Hippocampal formation (tissue), 2 donors: ENCODE measurements at regions not wholly inside any gene's neighbourhood (a gene's known extent, or its start where the extent isn't known, plus 50 kb on each side); places are given as distances from the start of the nearest gene placed in this dataset.

Experiments used
- DNase-seq, 2 donors: peaks; one replicate each; lab custom pipeline; 2025; lab: John Stamatoyannopoulos, UW

DNA sequence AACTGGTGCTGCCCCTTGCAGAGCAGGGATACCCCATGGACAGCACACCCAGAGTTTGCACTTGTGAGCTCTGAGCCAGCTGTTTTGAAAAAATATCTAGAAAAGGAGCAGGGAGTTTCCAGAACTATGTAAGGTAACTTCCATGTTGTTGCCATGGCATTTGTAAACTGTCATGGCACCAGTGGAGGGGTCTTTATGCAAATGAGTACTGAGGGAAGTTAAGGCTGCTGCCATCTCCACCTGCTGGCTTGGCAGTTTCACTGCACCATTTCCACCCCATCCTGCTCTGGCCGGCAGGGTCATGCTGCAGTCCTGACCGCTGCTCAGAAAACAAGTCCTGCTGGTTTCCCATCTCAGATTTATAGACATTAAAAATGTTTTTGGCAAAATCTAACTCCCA is 52.3 kb upstream of the SNTG2 start:
- DNase-seq, result no peak

DNA sequence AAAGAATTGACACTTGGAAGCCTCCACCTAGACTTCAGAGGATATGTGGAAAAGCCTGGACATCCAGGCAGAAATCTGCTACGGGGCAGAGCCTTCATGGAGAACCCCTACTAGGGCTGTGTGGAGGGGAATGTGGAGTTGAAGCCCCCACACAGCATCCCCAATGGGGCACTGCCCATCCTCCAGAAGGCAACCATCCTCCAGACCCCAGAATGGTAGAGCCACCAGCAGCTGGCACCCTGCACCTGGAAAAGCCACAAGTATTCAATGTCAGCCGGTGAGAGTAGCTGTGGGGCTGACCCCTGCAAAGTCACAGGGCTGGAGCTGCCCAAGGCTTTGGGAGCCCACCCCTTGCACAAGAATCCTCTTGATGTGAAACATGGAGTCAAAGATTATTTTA is 53.6 kb upstream of the SNTG2 start:
- DNase-seq, result no peak

DNA sequence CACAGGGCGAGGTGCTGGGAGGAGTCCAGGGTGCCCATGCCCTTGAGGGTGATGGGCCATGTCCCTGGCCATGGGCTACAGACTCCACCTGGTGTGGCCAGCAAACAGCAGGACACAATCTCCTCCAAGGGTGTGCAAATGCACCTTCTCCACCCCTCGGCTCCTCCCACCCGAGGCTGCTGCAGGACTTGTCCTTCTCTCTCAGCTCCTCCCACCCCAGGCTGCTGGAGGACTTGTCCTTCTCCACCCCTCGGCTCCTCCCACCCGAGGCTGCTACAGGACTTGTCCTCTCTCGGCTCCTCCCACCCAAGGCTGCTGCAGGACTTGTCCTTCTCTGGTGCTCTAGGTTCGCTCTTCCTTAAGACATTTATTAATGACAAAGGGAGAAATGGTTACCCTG is 57.3 kb upstream of the SNTG2 start:
- DNase-seq, result no peak

DNA sequence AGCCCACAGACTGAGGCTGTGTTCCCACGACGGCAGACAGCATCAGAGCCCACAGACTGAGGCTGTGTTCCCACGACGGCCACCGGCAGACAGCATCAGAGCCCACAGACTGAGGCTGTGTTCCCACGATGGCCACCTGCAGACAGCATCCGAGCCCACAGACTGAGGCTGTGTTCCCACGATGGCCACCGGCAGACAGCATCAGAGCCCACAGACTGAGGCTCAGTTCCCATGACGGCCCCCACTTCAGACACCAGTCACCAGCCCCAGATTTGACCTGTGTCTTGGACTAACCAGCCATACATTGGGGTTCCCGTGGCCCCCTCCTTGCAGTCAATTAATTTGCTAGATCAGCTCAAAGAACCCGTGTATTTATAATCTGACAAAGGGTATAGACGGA is 57.8 kb upstream of the SNTG2 start:
- DNase-seq, result no peak

DNA sequence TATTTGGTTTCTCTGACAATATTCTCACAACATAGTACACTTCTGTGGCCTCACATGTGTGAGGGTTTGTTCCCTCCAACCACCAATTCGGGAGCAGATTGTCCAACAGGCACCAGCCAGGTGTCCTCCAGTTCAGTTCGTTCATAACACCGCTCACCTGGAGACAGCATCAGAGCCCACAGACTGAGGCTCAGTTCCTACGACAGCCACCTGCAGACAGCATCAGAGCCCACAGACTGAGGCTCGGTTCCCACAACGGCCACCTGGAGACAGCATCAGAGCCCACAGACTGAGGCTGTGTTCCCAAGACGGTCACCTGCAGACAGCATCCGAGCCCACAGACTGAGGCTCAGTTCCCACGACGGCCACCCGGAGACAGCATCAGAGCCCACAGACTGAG is 58.2 kb upstream of the SNTG2 start:
- no peak for DNase-seq

DNA sequence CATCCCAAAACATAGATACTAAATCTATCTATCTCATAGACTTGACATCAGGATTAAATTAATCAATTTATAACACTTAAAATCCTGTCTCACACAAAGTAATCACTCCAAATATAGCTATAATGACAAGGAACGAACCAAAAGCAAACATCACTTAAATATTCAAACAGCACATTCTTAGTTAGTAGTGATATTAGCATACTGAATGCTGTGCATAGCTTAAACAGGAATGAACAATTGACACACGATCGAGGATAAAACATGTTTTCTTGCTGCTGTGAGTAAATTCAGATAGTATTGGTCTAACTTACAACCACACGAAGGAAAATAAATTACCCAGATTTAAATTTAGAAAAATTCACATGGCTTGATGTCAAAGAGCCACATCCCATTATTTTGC is 58.9 kb upstream of the SNTG2 start:
- no peak for DNase-seq

DNA sequence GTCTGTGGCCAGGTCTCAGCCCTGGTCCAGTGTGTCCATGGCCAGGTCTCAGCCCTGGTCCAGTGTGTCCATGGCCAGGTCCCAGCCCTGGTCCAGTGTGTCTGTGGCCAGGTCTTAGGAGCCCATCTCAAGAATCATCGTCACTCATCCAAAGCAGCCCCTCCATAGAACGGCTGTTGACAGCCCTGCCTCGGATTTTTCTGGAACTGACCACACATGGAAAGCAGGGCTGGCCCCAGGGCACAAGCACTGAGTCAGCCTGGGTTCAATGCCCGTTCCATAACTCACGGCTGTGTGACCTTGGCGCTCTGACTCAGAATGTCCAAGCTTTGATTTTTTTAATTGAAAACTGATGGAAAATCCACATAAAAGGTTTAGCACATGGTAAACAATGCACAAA is 59.9 kb upstream of the SNTG2 start:
- DNase-seq, result no peak

DNA sequence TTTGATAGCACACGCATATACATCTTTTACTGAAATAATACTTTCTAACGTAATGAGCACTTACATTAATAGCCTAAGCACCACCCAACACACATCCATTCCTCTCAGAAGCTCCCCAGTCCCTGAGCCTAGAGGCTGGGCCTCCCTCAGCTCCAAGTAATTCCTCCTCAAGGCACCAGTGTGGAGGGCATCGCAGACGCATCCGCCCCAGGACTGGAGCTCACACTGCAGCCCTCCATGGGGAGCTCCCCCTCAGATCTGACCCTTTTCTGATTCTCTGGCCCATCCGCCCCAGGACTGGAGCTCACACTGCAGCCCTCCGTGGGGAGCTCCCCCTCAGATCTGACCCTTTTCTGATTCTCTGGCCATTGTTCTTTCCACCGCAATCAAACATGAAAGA is 60.4 kb upstream of the SNTG2 start:
- no peak for DNase-seq

DNA sequence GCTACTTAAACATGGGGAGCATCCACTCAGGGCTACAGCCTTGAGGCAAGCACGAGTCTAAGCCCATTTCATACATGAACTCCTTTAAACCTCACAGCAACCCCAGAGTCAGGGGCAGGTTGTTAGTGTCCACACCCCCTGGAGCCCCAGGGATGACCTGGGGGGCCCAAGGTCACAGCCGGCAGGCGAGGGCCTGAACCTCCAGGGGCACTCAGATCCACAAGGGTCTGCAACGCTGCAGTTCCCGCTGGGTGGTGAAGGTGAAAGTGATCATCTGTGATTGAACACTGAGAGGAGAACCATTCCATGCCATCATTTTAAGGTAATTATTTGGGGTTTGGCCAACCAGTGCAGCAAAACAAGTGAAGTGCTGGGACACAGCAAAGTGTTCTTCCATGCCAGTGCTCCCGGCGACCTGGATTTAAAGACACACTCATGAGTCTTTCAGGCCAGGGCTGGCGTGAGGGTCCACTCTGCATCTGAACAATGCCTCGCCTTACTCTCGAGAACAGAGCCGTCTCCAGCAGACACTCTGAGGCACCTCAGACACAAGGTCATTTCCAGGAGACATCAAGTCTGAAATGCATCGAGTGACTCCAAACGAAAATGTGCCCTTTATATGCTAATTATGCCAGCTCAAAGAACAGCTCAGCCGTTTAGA is 61.6 kb upstream of the SNTG2 start:
- no peak for DNase-seq

DNA sequence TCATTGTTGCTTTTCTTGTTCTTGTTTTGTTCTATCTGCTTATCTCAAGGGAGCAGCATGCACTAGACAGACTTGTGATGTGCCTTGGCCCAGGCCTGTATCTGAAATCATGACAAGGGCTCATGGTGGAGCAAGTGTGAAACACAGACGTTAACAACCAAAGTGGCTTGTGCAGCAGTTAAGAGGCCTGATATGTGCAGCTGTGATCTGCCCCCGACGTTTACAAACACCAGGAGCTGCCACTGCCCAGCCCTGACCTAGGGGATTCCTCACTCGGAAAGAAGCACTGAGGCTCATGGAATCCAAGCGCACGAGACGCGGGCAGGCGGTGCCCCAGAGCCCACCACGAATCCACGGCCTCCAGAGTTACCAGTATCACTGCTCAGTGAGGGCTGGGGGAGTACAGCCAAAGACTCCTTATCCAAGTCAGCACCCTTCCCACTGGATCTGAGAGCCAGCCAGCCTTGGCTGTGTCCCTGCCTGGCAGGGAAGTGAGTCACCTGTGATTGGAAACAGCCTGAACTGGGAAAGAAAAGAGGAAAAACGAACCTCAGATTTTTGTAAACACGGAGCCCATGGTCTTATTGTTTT is 62.3 kb upstream of the SNTG2 start:
- DNase-seq, result no peak

DNA sequence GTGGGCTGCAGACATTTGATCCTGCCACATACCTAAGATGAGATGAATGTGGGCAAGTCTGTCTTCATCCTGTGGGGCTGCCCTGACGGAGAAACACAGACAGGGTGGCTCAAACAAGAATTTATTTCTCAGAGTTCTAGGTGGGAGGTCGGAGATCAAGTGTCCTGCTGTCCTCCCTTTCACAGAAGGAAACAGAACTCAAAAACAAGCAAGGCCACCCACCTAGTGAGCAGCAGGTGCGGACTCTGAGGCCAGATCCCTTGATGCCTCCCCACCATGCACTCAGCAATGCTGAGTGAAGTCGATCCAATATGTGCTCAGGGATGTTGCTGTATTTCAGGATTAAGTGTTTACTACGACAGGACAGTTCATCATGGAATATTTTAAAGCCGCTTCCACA is 63.0 kb upstream of the SNTG2 start:
- no peak for DNase-seq

DNA sequence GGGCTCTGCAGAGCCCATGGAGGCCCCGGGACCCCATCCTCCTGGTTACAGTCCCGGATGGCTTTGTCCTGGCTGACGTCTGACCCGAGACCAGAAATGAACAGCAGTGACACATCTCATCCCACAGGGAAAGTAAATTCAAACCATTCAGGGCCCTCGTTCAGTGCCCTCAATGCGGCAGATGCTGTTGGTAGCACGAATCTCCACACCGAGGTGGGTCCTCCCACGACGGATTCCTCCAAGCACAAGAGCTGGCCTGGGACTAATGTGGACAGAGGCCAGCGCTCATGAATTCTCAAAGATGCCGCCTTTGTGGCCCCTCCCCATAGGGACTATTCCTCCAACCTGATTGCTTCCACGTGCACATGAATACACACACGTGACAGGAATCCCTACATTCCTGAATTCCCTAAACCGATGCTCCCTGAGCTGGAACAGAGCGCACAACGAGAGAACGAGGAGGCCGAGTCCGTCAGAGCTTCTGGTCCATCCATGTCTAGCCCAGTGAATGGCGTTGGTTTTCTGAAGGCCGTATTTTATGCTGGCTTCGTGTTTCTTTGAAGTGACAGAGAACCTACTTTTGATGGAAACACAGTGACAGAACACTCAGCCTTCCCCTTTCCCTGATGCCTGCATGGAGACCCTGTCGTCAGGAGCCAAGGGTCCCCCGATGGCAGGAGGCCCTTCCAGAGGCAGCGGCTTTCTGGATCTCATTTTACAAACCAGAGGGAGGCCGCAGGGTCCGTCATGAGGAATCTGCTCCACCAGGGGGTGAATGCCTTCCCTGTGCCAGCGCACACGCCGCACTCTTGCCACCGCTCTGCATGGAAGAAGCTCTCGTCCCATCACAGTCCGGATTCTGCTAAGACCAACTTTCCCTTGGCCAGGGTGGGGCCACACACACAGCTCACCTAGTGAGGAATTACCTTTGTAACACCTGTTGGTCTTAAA is 64.3 kb upstream of the SNTG2 start:
- DNase-seq, result no peak

DNA sequence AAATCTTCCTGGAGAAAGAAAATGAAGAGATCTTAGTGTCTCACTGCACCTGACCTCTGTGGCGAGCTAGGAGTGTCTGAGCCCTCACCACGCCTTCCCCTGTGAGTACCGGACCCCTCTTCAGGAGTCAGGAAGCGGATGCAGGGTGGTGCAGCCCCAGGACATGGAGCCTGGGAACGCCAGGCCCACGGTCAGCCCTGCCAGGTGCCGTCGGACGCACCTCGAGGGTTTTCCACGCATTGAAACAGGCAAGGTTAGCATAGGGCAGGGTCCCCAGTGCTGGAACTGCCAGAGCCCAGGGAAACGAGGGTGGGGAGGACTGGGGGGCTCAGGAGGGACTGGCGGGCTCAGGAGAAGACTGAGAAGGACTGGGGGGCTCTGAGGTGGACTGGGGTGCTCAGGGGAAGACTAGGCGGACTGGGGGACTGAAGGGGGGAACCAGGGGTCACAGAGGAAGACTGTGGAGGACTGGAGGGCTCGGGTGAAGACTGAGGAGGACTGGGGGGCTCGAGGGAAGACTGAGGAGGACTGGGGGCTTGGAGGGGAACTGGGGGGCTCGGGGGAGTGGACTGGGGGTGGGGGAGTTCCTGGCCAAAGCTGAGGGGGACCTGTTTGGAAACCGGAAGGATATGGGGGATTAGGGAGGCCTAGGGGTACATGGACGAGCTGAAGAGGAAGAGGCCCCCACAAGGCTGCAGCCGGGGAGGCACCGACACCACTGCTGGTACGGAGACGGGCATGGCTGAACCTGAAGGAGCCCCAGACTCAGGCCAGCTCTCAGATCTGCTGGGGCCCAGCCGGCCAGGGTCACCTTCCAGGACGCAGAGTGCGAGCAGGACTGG is 65.2 kb upstream of the SNTG2 start:
- DNase-seq, result no peak

DNA sequence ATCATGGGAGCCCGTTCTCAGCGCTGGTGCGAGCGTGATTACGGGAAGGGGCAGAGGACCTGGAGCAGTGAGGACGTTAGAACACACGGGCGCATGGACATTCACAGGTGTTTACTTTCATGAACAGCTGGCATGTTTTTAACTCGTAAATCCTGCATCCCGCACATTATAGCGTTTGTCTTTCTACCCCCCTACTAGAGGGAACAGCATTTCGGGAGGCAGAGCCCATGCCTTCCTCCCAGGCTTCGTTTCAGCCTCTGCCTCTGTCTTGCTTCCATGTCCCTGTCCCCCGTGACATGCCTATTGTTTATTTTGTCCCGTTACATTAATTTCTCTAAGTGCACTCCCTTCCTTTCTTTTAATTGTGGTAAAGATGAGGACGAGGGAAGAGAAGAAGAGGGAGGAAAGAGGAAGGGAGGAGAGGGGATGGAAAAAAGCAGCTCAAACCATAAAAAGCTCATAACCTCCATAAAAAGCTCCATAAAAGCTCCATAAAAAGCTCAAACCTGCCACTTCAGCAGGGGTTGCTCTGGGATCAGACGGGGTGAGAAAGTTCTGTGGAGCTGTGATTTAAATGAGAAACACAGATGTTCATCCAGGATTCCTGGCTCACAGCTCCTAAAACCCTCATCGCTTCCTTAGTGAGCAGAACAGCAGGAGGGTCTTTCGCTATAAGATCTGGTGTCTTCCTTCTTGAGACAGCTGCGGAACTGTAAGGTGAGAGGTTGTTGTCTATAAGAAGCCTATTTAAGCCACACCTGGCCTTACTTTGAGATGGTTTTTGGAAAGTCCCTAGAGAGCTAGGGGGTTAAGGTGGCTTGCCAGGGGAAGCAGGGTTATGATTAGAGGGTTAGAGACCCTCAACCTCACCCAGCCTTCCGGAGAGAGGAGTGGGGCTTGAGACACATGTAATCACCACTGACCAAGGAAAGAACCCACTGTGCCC is 66.6 kb upstream of the SNTG2 start:
- no peak for DNase-seq

DNA sequence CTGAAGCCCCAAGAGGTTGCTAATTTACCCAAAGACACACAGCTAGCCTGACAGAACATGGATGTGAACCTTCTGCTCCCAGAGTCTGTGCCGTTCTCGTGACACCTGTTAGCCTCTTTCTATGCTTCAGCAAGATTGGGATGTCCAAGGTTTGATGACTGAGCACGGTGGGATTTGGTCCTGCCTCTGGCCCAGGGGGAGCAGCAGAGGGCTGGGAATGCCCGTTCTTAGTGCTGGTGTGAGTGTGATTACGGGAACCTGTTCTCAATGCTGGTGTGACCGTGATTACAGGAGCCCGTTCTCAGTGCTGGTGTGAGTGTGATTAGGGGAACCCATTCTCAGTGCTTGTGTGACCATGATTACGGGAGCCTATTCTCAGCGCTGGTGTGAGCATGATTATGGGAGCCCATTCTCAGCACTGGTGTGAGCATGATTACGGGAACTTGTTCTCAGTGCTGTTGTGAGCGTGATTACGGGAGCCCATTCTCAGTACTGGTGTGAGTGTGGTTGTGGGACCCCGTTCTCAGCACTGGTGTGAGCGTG is 67.3 kb upstream of the SNTG2 start:
- no peak for DNase-seq

DNA sequence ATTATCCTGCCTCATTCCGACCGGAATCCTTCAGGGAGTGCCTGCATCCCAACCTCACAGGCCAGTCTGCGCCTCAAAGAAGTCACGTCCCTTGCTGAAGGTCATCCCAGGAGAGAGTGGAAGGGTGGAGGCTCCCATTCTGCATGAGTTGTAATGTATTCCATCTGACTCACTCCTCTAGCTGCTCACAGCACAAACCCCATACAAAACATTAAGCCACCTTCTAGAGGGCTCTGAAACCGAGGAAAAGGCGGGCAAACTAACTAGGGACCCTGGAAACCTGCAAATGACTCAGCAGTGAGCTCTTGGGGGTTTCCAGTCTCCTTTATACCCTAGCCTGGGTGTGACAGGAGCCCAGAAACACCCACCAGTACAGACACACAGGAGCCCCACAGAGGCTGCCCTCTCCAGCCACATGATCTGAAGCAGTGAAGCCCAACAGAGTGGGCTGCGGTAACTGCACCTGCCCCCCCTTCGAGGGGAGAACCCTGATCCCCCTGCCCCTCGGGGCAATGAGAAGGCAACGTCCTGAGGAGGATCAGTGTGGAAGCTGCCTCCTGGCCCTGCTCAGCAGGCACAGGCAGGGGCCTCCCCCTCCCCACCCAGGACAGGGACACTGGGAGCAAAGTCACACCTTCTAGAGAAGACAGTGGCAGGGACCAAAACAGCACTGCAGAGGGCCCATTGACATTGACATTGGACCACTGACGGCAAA is 69.3 kb upstream of the SNTG2 start:
- DNase-seq, result no peak

DNA sequence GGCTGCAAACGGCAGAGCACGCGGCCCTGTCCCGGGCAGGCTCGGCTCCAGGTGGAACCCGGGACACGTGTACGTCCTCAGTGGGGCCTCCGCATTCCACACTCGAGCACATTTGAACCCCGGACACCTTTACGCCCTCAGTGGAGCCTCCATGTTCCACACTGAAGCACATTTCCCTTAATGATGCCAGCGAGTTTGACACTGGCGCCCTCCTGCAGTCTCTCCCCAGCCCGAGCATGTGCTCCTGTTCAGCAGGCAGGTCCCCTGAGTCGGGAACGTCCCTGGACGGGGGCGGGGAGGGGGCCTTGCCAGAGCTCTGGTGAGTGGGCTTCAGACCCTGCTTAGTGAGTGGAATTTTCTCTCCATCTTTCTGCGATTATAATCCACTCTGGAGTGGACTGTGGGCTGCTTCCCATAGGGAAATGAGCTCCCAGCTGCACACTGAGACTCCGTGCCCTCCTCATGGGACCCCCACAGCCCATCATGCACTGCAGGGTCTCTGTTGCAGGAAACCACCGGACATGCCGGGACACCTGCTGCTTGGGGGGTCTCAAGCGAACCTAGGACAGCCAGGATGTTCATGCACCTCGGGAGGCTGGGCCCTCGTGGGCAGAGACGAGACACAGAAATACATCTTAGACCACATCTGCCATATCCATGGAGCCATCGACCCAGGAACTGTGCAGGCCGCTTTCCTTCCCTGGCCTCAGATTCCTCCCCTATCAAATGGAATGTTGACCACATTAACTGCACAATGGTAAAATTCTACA is 70.3 kb upstream of the SNTG2 start:
- no peak for DNase-seq

DNA sequence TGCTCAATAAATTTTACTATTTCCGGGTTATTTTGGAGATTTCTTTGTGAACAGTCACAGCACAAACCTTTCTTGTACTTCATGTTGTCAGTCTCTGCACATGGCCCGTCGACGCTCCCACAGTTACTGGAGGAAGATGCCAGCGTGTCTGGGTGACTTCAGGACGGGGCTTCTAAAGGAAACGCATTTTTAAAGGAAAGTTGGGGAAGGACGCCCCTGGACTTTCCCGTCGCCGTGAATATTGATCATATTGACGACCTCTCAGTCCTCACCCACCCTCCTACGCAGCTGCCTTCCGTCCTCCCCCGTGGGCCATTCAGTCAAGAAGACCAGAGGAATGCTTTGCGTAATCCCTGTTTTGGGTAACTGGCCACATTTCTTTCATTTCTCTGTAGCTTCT is 71.1 kb upstream of the SNTG2 start:
- no peak for DNase-seq

DNA sequence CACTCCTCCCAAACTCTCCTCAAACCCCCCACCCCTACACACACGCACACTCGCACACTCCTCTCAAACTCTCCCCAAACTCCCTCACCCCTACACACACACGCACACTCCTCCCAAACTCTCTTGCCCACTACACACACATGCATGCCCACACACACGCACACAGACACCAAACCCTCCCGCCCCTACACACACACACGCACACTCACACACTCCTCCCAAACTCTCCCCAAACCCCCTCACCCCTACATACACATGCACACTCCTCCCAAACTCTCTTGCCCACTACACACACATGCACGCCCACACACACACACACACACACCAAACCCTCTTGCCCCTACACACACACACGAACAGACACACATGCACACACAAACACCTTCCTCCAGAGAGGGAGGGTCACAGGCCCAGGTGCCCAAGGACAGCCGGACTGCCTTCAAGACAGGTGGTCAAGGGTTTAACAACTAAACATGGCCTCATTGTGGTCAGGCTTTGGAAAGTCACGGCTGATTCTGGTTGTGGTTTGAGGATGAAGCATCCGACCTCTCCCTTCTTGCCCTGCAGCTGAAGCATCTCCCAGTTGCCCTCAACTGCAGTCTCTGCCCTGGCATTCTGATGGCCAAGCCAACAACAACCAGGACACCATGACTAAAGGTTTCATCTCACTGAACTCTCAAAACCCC is 72.3 kb upstream of the SNTG2 start:
- no peak for DNase-seq
